GM23248 (cell line): ENCODE measurements at regions not wholly inside any gene's neighbourhood (a gene's known extent, or its start where the extent isn't known, plus 50 kb on each side); places are given as distances from the start of the nearest gene placed in this dataset.

Experiments
- EZH2 ChIP-seq: fragments of 200-600 bp; sonication (generic); IDR thresholded peaks from 2 replicates; pipeline ENCODE4 v1.6.1; 2018; ENCODE audit warnings: antibody characterized with exemption, mild to moderate bottlenecking; ENCODE audit not compliant: insufficient read depth, poor library complexity, severe bottlenecking
- EZH2phosphoT487 ChIP-seq: fragments of 200-600 bp; sonication (generic); IDR thresholded peaks from 2 replicates; pipeline ENCODE4 v1.6.1; 2018; ENCODE audit warnings: antibody characterized with exemption, moderate library complexity, mild to moderate bottlenecking, low read depth; ENCODE audit not compliant: insufficient read depth

GRCh38 chr4:156185514-156186055 is 231.9 kb upstream of the CTSO start:
- TF ChIP-seq EZH2 (no peak), EZH2phosphoT487 (no peak)
